DND-41 (cell line): ENCODE measurements at regions not wholly inside any gene's neighbourhood (a gene's known extent, or its start where the extent isn't known, plus 50 kb on each side); places are given as distances from the start of the nearest gene placed in this dataset.

Source experiments
- CTCF ChIP-seq: IDR thresholded peaks from 2 replicates; pipeline ENCODE4 v1.5.1; 2012; ENCODE audit warnings: borderline replicate concordance, low read length, moderate library complexity, mild to moderate bottlenecking; ENCODE audit not compliant: poor library complexity, severe bottlenecking; ENCODE audit errors: extremely low read depth
- EZH2 ChIP-seq: IDR thresholded peaks from 3 replicates; pipeline ENCODE4 v1.6.1; 2012; ENCODE audit warnings: borderline replicate concordance, low read depth, mild to moderate bottlenecking, moderate library complexity, low read length, inconsistent platforms; ENCODE audit not compliant: severe bottlenecking

- TF ChIP-seq CTCF, result no peak
- no peak for TF ChIP-seq EZH2
Observed at GRCh38 chr5:9954869-9955268, 294.8 kb downstream of the ATPSCKMT start.
